ENCODE measurements at regions not wholly inside any gene's neighbourhood (a gene's known extent, or its start where the extent isn't known, plus 50 kb on each side); places are given as distances from the start of the nearest gene placed in this dataset.
A peak's percentile ranks its signal among the peaks of the same experiment; 100 is the strongest.

GRCh38 chr11:91091563-91091962 is 868.7 kb upstream of the CHORDC1 start:
- Histone ChIP-seq H3K4me3 (ENCODE audit: low read depth, low read length, poor library complexity, severe bottlenecking) (no peak overlapping the region), H3K9me3 (ENCODE audit: low read depth, low read length, poor library complexity, severe bottlenecking) (no peaks in the 10 kb centered on the region), H3K27ac (ENCODE audit: low read depth, low read length, poor library complexity, severe bottlenecking) (no peak overlapping the region), H3K36me3 (ENCODE audit: insufficient read depth, low read length, poor library complexity, severe bottlenecking) (no peaks in the 10 kb centered on the region), H3K4me1 (ENCODE audit: insufficient read depth, low read length, poor library complexity, severe bottlenecking) (no peaks in the 10 kb centered on the region), H3K27me3 (replicated peaks; ENCODE audit: insufficient read depth, low read depth, low read length, poor library complexity) (no peaks in the 10 kb centered on the region)
- no peak for DNase-seq (ENCODE audit: low spot score)
- intact Hi-C loops (cut with micrococcal nuclease; ENCODE audit: unreplicated experiment), result no loop called here
- TF ChIP-seq CTCF (conservative IDR thresholded peaks at IDR 0.05; ENCODE audit: low read depth, low read length) (no peak), EZH2 (IDR thresholded peaks at IDR 0.05; ENCODE audit: borderline replicate concordance, low read depth, low read length, poor library complexity, severe bottlenecking) (no peak)
- no TSS peak for BruUV-seq (replicated peaks)
- ChIA-PET CTCF (no interaction called here), POLR2A (ENCODE audit: low non-redundant PET) (interaction anchor here (0.6 kb wide), 1 partner anchor 548 kb away, joined by 3 read pairs; no protein-coding TSS in a partner anchor)

GRCh38 chr11:91086028-91086427 is 863.2 kb upstream of the CHORDC1 start:
- H3K4me3 ChIP-seq (ENCODE audit: low read depth, low read length, poor library complexity, severe bottlenecking), result no peak overlapping the region
- ChIA-PET POLR2A (ENCODE audit: low non-redundant PET) (no interaction called here), CTCF (no interaction called here)
- peaks cover 31% of the 10 kb centered on the region for H3K4me1 ChIP-seq (ENCODE audit: insufficient read depth, low read length, poor library complexity, severe bottlenecking)
- intact Hi-C loops (cut with micrococcal nuclease; ENCODE audit: unreplicated experiment), result no loop called here
- no peak overlapping the region for H3K27ac ChIP-seq (ENCODE audit: low read depth, low read length, poor library complexity, severe bottlenecking)
- no TSS peak for BruUV-seq (replicated peaks)
- TF ChIP-seq EZH2 (IDR thresholded peaks at IDR 0.05; ENCODE audit: borderline replicate concordance, low read depth, low read length, poor library complexity, severe bottlenecking) (no peak), CTCF (conservative IDR thresholded peaks at IDR 0.05; ENCODE audit: low read depth, low read length) (no peak)
- no peaks in the 10 kb centered on the region for H3K27me3 ChIP-seq (replicated peaks; ENCODE audit: insufficient read depth, low read depth, low read length, poor library complexity)
- H3K9me3 ChIP-seq (ENCODE audit: low read depth, low read length, poor library complexity, severe bottlenecking), result peaks cover 6% of the 10 kb centered on the region
- no peaks in the 10 kb centered on the region for H3K36me3 ChIP-seq (ENCODE audit: insufficient read depth, low read length, poor library complexity, severe bottlenecking)
- no peak for DNase-seq (ENCODE audit: low spot score)

- H3K4me3 ChIP-seq (ENCODE audit: low read depth, low read length, poor library complexity, severe bottlenecking), result no peak overlapping the region
Measured at GRCh38 chr11:91082255-91082654, 859.4 kb upstream of the CHORDC1 start.

More at GRCh38 chr11:91082255-91082654, 859.4 kb upstream of the CHORDC1 start:
- no peaks in the 10 kb centered on the region for H3K27me3 ChIP-seq (replicated peaks; ENCODE audit: insufficient read depth, low read depth, low read length, poor library complexity)
- peaks cover 61% of the 10 kb centered on the region for H3K4me1 ChIP-seq (ENCODE audit: insufficient read depth, low read length, poor library complexity, severe bottlenecking)
- BruUV-seq (replicated peaks), result no TSS peak
- H3K36me3 ChIP-seq (ENCODE audit: insufficient read depth, low read length, poor library complexity, severe bottlenecking), result no peaks in the 10 kb centered on the region
- peaks cover 6% of the 10 kb centered on the region for H3K9me3 ChIP-seq (ENCODE audit: low read depth, low read length, poor library complexity, severe bottlenecking)
- ChIA-PET POLR2A (ENCODE audit: low non-redundant PET) (no interaction called here), CTCF (no interaction called here)
- no peak for DNase-seq (ENCODE audit: low spot score)
- no peak for TF ChIP-seq CTCF (conservative IDR thresholded peaks at IDR 0.05; ENCODE audit: low read depth, low read length)
- TF ChIP-seq EZH2 (IDR thresholded peaks at IDR 0.05; ENCODE audit: borderline replicate concordance, low read depth, low read length, poor library complexity, severe bottlenecking), result no peak
- H3K27ac ChIP-seq (ENCODE audit: low read depth, low read length, poor library complexity, severe bottlenecking), result peak overlapping the region; percentile 72
- intact Hi-C loops (cut with micrococcal nuclease; ENCODE audit: unreplicated experiment), result no loop called here
